Left ventricle myocardium inferior (tissue), 1 donor: ENCODE measurements at regions not wholly inside any gene's neighbourhood (a gene's known extent, or its start where the extent isn't known, plus 50 kb on each side); places are given as distances from the start of the nearest gene placed in this dataset.

Source experiments
- DNase-seq: peaks from one replicate; pipeline ENCODE4 v3.0.0-alpha.2; 2020
- H3K27ac ChIP-seq: fragments of 200-600 bp; replicated peaks from 2 replicates; pipeline ENCODE4 v1.8.0; 2021
- H3K27me3 ChIP-seq: fragments of 200-600 bp; 2 replicates; pipeline ENCODE4 v1.8.0; 2021; ENCODE audit warnings: low read depth
- H3K36me3 ChIP-seq: fragments of 200-600 bp; 2 replicates; pipeline ENCODE4 v1.8.0; 2021
- H3K4me1 ChIP-seq: fragments of 200-600 bp; 2 replicates; pipeline ENCODE4 v1.8.0; 2021
- H3K4me3 ChIP-seq: fragments of 200-600 bp; 2 replicates; pipeline ENCODE4 v1.8.0; 2021; ENCODE audit warnings: mild to moderate bottlenecking, moderate library complexity
- H3K9me3 ChIP-seq: fragments of 200-600 bp; replicated peaks from 2 replicates; pipeline ENCODE4 v1.8.0; 2021
- intact Hi-C: fragments of 100-400 bp; cut with micrococcal nuclease; formaldehyde crosslinking; loops from one replicate; pipeline ENCODE4 v1.11.0; 2022
- TF ChIP-seq, protein P1 (sequence below): fragments of 200-600 bp; IDR thresholded peaks from 2 replicates; pipeline ENCODE4 v1.8.0; 2021; ENCODE audit warnings: antibody characterized with exemption, mild to moderate bottlenecking, borderline replicate concordance
- donor health status: DM: no; HTN: yes; CAD: no; lungs with severe emphysema.

- DNase-seq = no peak
- Histone ChIP-seq H3K9me3 (peaks cover 3% of the 10 kb centered on the region), H3K4me1 (no peaks in the 10 kb centered on the region), H3K27me3 (no peaks in the 10 kb centered on the region), H3K27ac (no peak overlapping the region), H3K4me3 (no peak overlapping the region), H3K36me3 (no peaks in the 10 kb centered on the region)
- intact Hi-C loops = no loop called here
- TF ChIP-seq, protein P1, sequence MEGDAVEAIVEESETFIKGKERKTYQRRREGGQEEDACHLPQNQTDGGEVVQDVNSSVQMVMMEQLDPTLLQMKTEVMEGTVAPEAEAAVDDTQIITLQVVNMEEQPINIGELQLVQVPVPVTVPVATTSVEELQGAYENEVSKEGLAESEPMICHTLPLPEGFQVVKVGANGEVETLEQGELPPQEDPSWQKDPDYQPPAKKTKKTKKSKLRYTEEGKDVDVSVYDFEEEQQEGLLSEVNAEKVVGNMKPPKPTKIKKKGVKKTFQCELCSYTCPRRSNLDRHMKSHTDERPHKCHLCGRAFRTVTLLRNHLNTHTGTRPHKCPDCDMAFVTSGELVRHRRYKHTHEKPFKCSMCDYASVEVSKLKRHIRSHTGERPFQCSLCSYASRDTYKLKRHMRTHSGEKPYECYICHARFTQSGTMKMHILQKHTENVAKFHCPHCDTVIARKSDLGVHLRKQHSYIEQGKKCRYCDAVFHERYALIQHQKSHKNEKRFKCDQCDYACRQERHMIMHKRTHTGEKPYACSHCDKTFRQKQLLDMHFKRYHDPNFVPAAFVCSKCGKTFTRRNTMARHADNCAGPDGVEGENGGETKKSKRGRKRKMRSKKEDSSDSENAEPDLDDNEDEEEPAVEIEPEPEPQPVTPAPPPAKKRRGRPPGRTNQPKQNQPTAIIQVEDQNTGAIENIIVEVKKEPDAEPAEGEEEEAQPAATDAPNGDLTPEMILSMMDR = no peak
These were observed 785.5 kb upstream of the EDIL3 start for GRCh38 chr5:85170183-85170582.

GRCh38 chr5:85173469-85173868, 788.8 kb upstream of the EDIL3 start:
- no peak overlapping the region for H3K4me3 ChIP-seq
- peaks cover 1% of the 10 kb centered on the region for H3K9me3 ChIP-seq
- H3K4me1 ChIP-seq = no peaks in the 10 kb centered on the region
- intact Hi-C loops = no loop called here
- no peaks in the 10 kb centered on the region for H3K36me3 ChIP-seq
- TF ChIP-seq, protein P1 = no peak
- DNase-seq = no peak
- H3K27me3 ChIP-seq = no peaks in the 10 kb centered on the region
- H3K27ac ChIP-seq = no peak overlapping the region

- intact Hi-C loops = no loop called here
- Histone ChIP-seq H3K27me3 (no peaks in the 10 kb centered on the region), H3K4me3 (no peak overlapping the region), H3K4me1 (no peaks in the 10 kb centered on the region), H3K36me3 (no peaks in the 10 kb centered on the region), H3K27ac (no peak overlapping the region), H3K9me3 (no peaks in the 10 kb centered on the region)
- TF ChIP-seq, protein P1 = no peak
- no peak for DNase-seq
These were observed 797.7 kb upstream of the EDIL3 start for GRCh38 chr5:85182344-85182743.

GRCh38 chr5:85204289-85204688, 819.6 kb upstream of the EDIL3 start:
- TF ChIP-seq, protein P1 = no peak
- H3K36me3 ChIP-seq = no peaks in the 10 kb centered on the region
- DNase-seq = no peak
- intact Hi-C loops = no loop called here
- peaks cover 35% of the 10 kb centered on the region for H3K9me3 ChIP-seq
- no peak overlapping the region for H3K27ac ChIP-seq
- no peak overlapping the region for H3K4me3 ChIP-seq
- no peaks in the 10 kb centered on the region for H3K4me1 ChIP-seq
- no peaks in the 10 kb centered on the region for H3K27me3 ChIP-seq

DNA sequence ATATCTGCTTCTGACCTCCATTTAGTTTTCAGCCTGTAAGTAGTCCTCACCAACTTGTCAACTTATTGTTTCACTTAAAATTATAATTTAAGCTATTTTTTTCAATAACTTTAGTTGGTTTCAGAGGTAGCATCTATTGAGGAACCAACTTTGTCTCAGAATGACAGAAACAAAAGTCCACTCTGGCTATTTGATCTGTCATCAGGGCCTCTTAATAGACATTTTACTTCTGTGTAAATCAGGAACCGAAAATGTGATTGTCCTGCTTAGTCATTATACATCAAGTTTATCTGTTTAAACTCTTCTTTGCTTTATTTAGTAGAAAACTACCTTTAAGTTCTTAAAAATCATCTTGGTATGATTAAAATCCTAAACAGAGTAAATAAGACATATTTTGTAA, 820.8 kb upstream of the EDIL3 start:
- no peaks in the 10 kb centered on the region for H3K27me3 ChIP-seq
- TF ChIP-seq, protein P1 = no peak

DNA sequence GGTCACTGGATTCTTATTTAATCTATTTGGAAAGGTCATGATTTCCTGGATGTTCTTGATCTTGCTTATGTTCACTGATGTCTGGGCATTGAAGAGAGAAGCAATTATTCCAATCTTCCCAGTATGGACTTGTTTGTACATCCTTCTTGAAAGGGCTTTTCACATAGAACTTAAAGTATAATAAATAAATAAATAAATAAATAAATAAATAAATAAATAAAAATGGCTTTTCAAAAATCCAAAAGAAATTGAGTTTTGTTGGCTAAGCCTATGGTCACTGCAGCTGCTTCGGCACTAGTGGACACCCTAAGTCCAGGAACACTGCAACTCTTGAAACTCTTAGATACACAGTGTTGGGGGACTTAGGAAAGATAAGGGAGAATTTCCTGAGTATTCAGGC, 840.7 kb upstream of the EDIL3 start:
- TF ChIP-seq, protein P1 = no peak
- Histone ChIP-seq H3K4me3 (no peak overlapping the region), H3K27me3 (no peaks in the 10 kb centered on the region), H3K27ac (no peak overlapping the region), H3K36me3 (no peaks in the 10 kb centered on the region), H3K9me3 (peaks cover 40% of the 10 kb centered on the region), H3K4me1 (no peaks in the 10 kb centered on the region)
- no peak for DNase-seq
- intact Hi-C loops = no loop called here

More for the DNA sequence above, 820.8 kb upstream of the EDIL3 start:
- no peaks in the 10 kb centered on the region for H3K36me3 ChIP-seq
- H3K4me1 ChIP-seq = no peaks in the 10 kb centered on the region
- H3K4me3 ChIP-seq = no peak overlapping the region
- H3K9me3 ChIP-seq = peaks cover 35% of the 10 kb centered on the region
- no peak for DNase-seq
- intact Hi-C loops = no loop called here
- H3K27ac ChIP-seq = no peak overlapping the region
